ENCODE measurements at regions not wholly inside any gene's neighbourhood (a gene's known extent, or its start where the extent isn't known, plus 50 kb on each side); places are given as distances from the start of the nearest gene placed in this dataset.

GRCh38 chr2:129880309-129880708, 99.2 kb upstream of the RAB6C start:
- no peak for DNase-seq

GRCh38 chr2:129880971-129881370, 98.5 kb upstream of the RAB6C start:
- no peak for DNase-seq

GRCh38 chr2:129881786-129882396, 97.6 kb upstream of the RAB6C start:
- no peak for DNase-seq

- DNase-seq: no peak
Measured at GRCh38 chr2:129882476-129882875, 97.0 kb upstream of the RAB6C start.

- no peak for DNase-seq
Measured at GRCh38 chr2:129883121-129883520, 96.3 kb upstream of the RAB6C start.

GRCh38 chr2:129884221-129884786, 95.2 kb upstream of the RAB6C start:
- DNase-seq: no peak

- no peak for DNase-seq
Measured at GRCh38 chr2:129885735-129886134, 93.7 kb upstream of the RAB6C start.

- DNase-seq: no peak
Measured at GRCh38 chr2:129887688-129888266, 91.7 kb upstream of the RAB6C start.

GRCh38 chr2:129888461-129888860, 91.0 kb upstream of the RAB6C start:
- DNase-seq: no peak

- peak; percentile 78 for DNase-seq
Measured at GRCh38 chr2:129888896-129889295, 90.6 kb upstream of the RAB6C start.

GRCh38 chr2:129891341-129892320, 87.8 kb upstream of the RAB6C start:
- no peak for DNase-seq

GRCh38 chr2:129892360-129892759, 87.1 kb upstream of the RAB6C start:
- no peak for DNase-seq

GRCh38 chr2:129892773-129893172, 86.7 kb upstream of the RAB6C start:
- no peak for DNase-seq

GRCh38 chr2:129893244-129893643, 86.2 kb upstream of the RAB6C start:
- no peak for DNase-seq

GRCh38 chr2:129894616-129895015, 84.8 kb upstream of the RAB6C start:
- DNase-seq: no peak

- DNase-seq: no peak
Measured at GRCh38 chr2:129895061-129895460, 84.4 kb upstream of the RAB6C start.

- no peak for DNase-seq
Measured at GRCh38 chr2:129895526-129896082, 83.9 kb upstream of the RAB6C start.

- no peak for DNase-seq
Measured at GRCh38 chr2:129896226-129897100, 83.0 kb upstream of the RAB6C start.

GRCh38 chr2:129901754-129902415, 77.6 kb upstream of the RAB6C start:
- DNase-seq: no peak

- no peak for DNase-seq
Measured at GRCh38 chr2:129902731-129903585, 76.5 kb upstream of the RAB6C start.
